H9 (cell line): ENCODE measurements at regions not wholly inside any gene's neighbourhood (a gene's known extent, or its start where the extent isn't known, plus 50 kb on each side); places are given as distances from the start of the nearest gene placed in this dataset.

ENCODE experiments used
- DNase-seq: peaks from one replicate; pipeline ENCODE4 v3.0.0-alpha.2; 2017
- H2AFZ ChIP-seq: one replicate; pipeline ENCODE4 v1.6.1; 2013; ENCODE audit warnings: mild to moderate bottlenecking, low read length, control low read depth, moderate library complexity
- H2AK5ac ChIP-seq: 2 replicates; pipeline ENCODE4 v1.6.1; 2013; ENCODE audit warnings: low read length, control low read depth, mixed read lengths; ENCODE audit not compliant: insufficient read length
- H2BK120ac ChIP-seq: one replicate; pipeline ENCODE4 v1.6.1; 2013; ENCODE audit warnings: low read depth, mild to moderate bottlenecking, low read length, control low read depth, inconsistent platforms; ENCODE audit not compliant: poor library complexity, severe bottlenecking
- H2BK12ac ChIP-seq: 2 replicates; pipeline ENCODE4 v1.6.1; 2013; ENCODE audit warnings: low read length, control low read depth, mixed read lengths, low read depth; ENCODE audit not compliant: insufficient read length
- H2BK15ac ChIP-seq: 2 replicates; pipeline ENCODE4 v1.6.1; 2013; ENCODE audit warnings: low read depth, low read length, control low read depth
- H2BK20ac ChIP-seq: one replicate; pipeline ENCODE4 v1.6.1; 2013; ENCODE audit warnings: low read depth, mild to moderate bottlenecking, low read length, control low read depth, inconsistent platforms; ENCODE audit not compliant: poor library complexity, severe bottlenecking
- H2BK5ac ChIP-seq: 2 replicates; pipeline ENCODE4 v1.6.1; 2013; ENCODE audit warnings: low read length, control low read depth, mixed read lengths; ENCODE audit not compliant: insufficient read length
- H3K14ac ChIP-seq: 2 replicates; pipeline ENCODE4 v1.6.1; 2013; ENCODE audit warnings: low read length, control low read depth; ENCODE audit not compliant: insufficient read depth
- H3K18ac ChIP-seq: 2 replicates; pipeline ENCODE4 v1.6.1; 2013; ENCODE audit warnings: low read depth, mild to moderate bottlenecking, mixed read lengths, low read length, control low read depth; ENCODE audit not compliant: insufficient read length
- H3K23ac ChIP-seq: 2 replicates; pipeline ENCODE4 v1.6.1; 2013; ENCODE audit warnings: low read length, control low read depth, mixed read lengths, low read depth; ENCODE audit not compliant: insufficient read length
- H3K23me2 ChIP-seq: 2 replicates; pipeline ENCODE4 v1.6.1; 2013; ENCODE audit warnings: low read depth, mild to moderate bottlenecking, mixed read lengths, low read length, control low read depth; ENCODE audit not compliant: insufficient read length, poor library complexity, severe bottlenecking
- H3K27ac ChIP-seq: 2 replicates; pipeline ENCODE4 v1.5.1; 2013; ENCODE audit warnings: low read length, control low read depth, mixed read lengths, low read depth; ENCODE audit not compliant: insufficient read length
- H3K27me3 ChIP-seq: 2 replicates; pipeline ENCODE4 v1.6.1; 2013; ENCODE audit warnings: low read length, control low read depth, inconsistent platforms; ENCODE audit not compliant: insufficient read depth
- H3K4ac ChIP-seq: 2 replicates; pipeline ENCODE4 v1.6.1; 2013; ENCODE audit warnings: low read depth, mild to moderate bottlenecking, control low read depth, inconsistent platforms, low read length, moderate library complexity
- H3K4me1 ChIP-seq: 2 replicates; pipeline ENCODE4 v1.6.1; 2013; ENCODE audit warnings: low read length, control low read depth, inconsistent platforms; ENCODE audit not compliant: insufficient read depth
- H3K4me2 ChIP-seq: 2 replicates; pipeline ENCODE4 v1.6.1; 2013; ENCODE audit warnings: low read length, control low read depth, mixed read lengths; ENCODE audit not compliant: insufficient read length, insufficient read depth
- H3K56ac ChIP-seq: 2 replicates; pipeline ENCODE4 v1.6.1; 2013; ENCODE audit warnings: low read depth, mild to moderate bottlenecking, mixed read lengths, low read length, control low read depth; ENCODE audit not compliant: insufficient read length
- H3K79me1 ChIP-seq: 2 replicates; pipeline ENCODE4 v1.6.1; 2013; ENCODE audit warnings: low read depth, mild to moderate bottlenecking, moderate library complexity, low read length, control low read depth, inconsistent platforms; ENCODE audit not compliant: insufficient read depth, poor library complexity, severe bottlenecking
- H3K79me2 ChIP-seq: 2 replicates; pipeline ENCODE4 v1.6.1; 2013; ENCODE audit warnings: low read length, control low read depth, inconsistent platforms; ENCODE audit not compliant: insufficient read depth
- H3K9ac ChIP-seq: 2 replicates; pipeline ENCODE4 v1.6.1; 2013; ENCODE audit warnings: low read length, control low read depth, mixed read lengths; ENCODE audit not compliant: insufficient read length; ENCODE audit errors: extremely low read depth
- H3K9me3 ChIP-seq: one replicate; pipeline ENCODE4 v1.6.1; 2013; ENCODE audit warnings: low read depth, low read length, inconsistent platforms; ENCODE audit not compliant: control insufficient read depth
- H3T11ph ChIP-seq: one replicate; pipeline ENCODE4 v1.6.1; 2013; ENCODE audit warnings: mild to moderate bottlenecking, low read length, control low read depth, inconsistent platforms
- H4K20me1 ChIP-seq: one replicate; pipeline ENCODE4 v1.6.1; 2013; ENCODE audit not compliant: control insufficient read depth, insufficient read length, insufficient read depth
- H4K5ac ChIP-seq: 2 replicates; pipeline ENCODE4 v1.6.1; 2013; ENCODE audit warnings: low read depth, mild to moderate bottlenecking, mixed read lengths, low read length, control low read depth; ENCODE audit not compliant: insufficient read length
- H4K8ac ChIP-seq: replicated peaks from 2 replicates; pipeline ENCODE4 v1.6.1; 2013; ENCODE audit warnings: low read length, control low read depth, mixed read lengths, low read depth; ENCODE audit not compliant: insufficient read length
- H4K91ac ChIP-seq: 2 replicates; pipeline ENCODE4 v1.6.1; 2013; ENCODE audit warnings: low read depth, mild to moderate bottlenecking, moderate library complexity, mixed read lengths, low read length, control low read depth; ENCODE audit not compliant: insufficient read length
- H3K27ac Mint-ChIP-seq, 3 experiments: 2 replicates in 2 of 3; 3 replicates in 1 of 3; pipeline ENCODE4 v1.8.0; 2020 to 2021; ENCODE audit warnings: mixed read lengths in 3 of 3, mild to moderate bottlenecking in 1 of 3, moderate library complexity in 1 of 3
- H3K27me3 Mint-ChIP-seq: 2 replicates; pipeline ENCODE4 v1.8.0; 2021; ENCODE audit warnings: low read depth, mild to moderate bottlenecking, moderate library complexity, mixed read lengths
- H3K36me3 Mint-ChIP-seq, 3 experiments: 2 replicates in 2 of 3; 3 replicates in 1 of 3; pipeline ENCODE4 v1.8.0; 2020 to 2021; ENCODE audit warnings: low read depth in 3 of 3, mixed read lengths in 3 of 3; ENCODE audit not compliant: insufficient read depth in 1 of 3
- H3K4me1 Mint-ChIP-seq, 2 experiments: 2 replicates each; pipeline ENCODE4 v1.8.0; 2020; ENCODE audit warnings: mixed read lengths in 2 of 2
- H3K4me3 Mint-ChIP-seq, 2 experiments: 2 replicates in 1 of 2; 3 replicates in 1 of 2; pipeline ENCODE4 v1.8.0; 2020 to 2021; ENCODE audit warnings: mild to moderate bottlenecking in 2 of 2, mixed read lengths in 2 of 2, moderate library complexity in 1 of 2
- H3K9me3 Mint-ChIP-seq, 2 experiments: 2 replicates in 1 of 2; 3 replicates in 1 of 2; pipeline ENCODE4 v1.8.0; 2020; ENCODE audit warnings: mild to moderate bottlenecking in 2 of 2, mixed read lengths in 2 of 2, moderate library complexity in 1 of 2
- CTCF ChIP-seq: fragments of 200-600 bp; sonication (generic); conservative IDR thresholded peaks from 3 replicates; pipeline ENCODE4 v1.8.0; 2021; ENCODE audit warnings: antibody characterized with exemption, mild to moderate bottlenecking
- WGBS: extraction: QIAGEN DNeasy Blood & Tissue Kit; methylation state at CpG from one replicate; pipeline ENCODE4 v1.1.7; 2013; ENCODE audit warnings: missing lambda C conversion rate, low lambda C conversion rate, mixed read lengths; ENCODE audit not compliant: insufficient read length; ENCODE audit errors: extremely low coverage; 5-methylcytosine and 5-hydroxymethylcytosine counted together

DNA sequence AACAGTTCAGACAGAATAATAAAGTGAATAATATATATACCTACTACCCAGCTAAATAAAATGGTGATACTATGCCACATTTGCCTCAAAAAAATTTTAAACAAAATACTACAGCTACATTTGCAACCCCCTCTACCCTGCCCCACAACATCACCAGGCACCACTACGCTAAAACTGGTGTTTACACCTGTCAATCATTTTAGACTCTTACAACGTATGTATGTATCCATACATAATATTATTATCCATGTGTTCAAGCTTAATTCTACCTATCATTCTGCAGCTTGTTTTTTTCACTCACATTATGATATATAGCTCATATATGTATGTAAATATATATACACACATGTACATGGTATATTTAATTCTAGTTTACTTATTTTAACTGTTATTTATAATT, 62.5 kb downstream of the NIBAN1 start:
- no peak overlapping the region for H3K9ac ChIP-seq
- no peak overlapping the region for H4K8ac ChIP-seq
- no peak overlapping the region for H3K23ac ChIP-seq
- no peak for DNase-seq
- Mint-ChIP-seq H3K27ac (no peak overlapping the region), H3K4me1 (peaks cover 0 to 2% of the 10 kb centered on the region in 2 experiments; a peak in 2 of 4 replicates), H3K9me3 (no peaks in the 10 kb centered on the region), H3K36me3 (no peaks in the 10 kb centered on the region), H3K4me3 (no peak overlapping the region), H3K27me3 (no peaks in the 10 kb centered on the region)
- no CpG with 5 or more reads among the region's 2 CpGs for WGBS
- H3K14ac ChIP-seq = no peak overlapping the region
- H3K79me2 ChIP-seq = no peaks in the 10 kb centered on the region
- no peak overlapping the region for H3K56ac ChIP-seq
- no peak overlapping the region for H3K27ac ChIP-seq
- no peak overlapping the region for H2AFZ ChIP-seq
- no peak overlapping the region for H2BK12ac ChIP-seq
- no peak overlapping the region for H3K4me2 ChIP-seq
- H4K20me1 ChIP-seq = no peaks in the 10 kb centered on the region
- no peak for TF ChIP-seq CTCF
- no peak overlapping the region for H3K4ac ChIP-seq
- no peak overlapping the region for H2BK15ac ChIP-seq
- no peaks in the 10 kb centered on the region for H3K4me1 ChIP-seq
- no peak overlapping the region for H3T11ph ChIP-seq
- H2AK5ac ChIP-seq = no peak overlapping the region
- no peaks in the 10 kb centered on the region for H3K27me3 ChIP-seq
- no peak overlapping the region for H2BK120ac ChIP-seq
- no peak overlapping the region for H4K91ac ChIP-seq
- no peaks in the 10 kb centered on the region for H3K79me1 ChIP-seq
- no peak overlapping the region for H2BK5ac ChIP-seq
- no peak overlapping the region for H4K5ac ChIP-seq
- no peak overlapping the region for H3K18ac ChIP-seq
- no peak overlapping the region for H2BK20ac ChIP-seq
- H3K23me2 ChIP-seq = no peaks in the 10 kb centered on the region
- H3K9me3 ChIP-seq = no peaks in the 10 kb centered on the region
